Neural cell (in vitro differentiated cells): ENCODE measurements at regions not wholly inside any gene's neighbourhood (a gene's known extent, or its start where the extent isn't known, plus 50 kb on each side); places are given as distances from the start of the nearest gene placed in this dataset.

Experiments used
- H2AFZ ChIP-seq: fragments of 200-600, 300-800 bp; sonication (generic), shearing (Covaris generic); 2 replicates; pipeline ENCODE4 v1.6.0; 2014; ENCODE audit warnings: low read depth, mild to moderate bottlenecking, antibody characterized with exemption, low read length, moderate library complexity
- H3F3A ChIP-seq: fragments of 200-600 bp; shearing (Covaris generic); 2 replicates; pipeline ENCODE4 v1.6.1; 2016; ENCODE audit warnings: mild to moderate bottlenecking, moderate library complexity, mixed read lengths, antibody characterized with exemption, low read length; ENCODE audit not compliant: insufficient read depth, poor library complexity, severe bottlenecking
- H3K27ac ChIP-seq: fragments of 200-600, 300-800 bp; sonication (generic), shearing (Covaris generic); 2 replicates; pipeline ENCODE4 v1.5.1; 2014; ENCODE audit warnings: mild to moderate bottlenecking, low read length, moderate library complexity
- H3K27me3 ChIP-seq: fragments of 300-800, 200-600 bp; sonication (generic), shearing (Covaris generic); 2 replicates; pipeline ENCODE4 v1.6.0; 2014; ENCODE audit warnings: mild to moderate bottlenecking, low read depth, low read length, moderate library complexity; ENCODE audit not compliant: insufficient read depth
- H3K36me3 ChIP-seq: fragments of 300-800, 200-600 bp; sonication (generic), shearing (Covaris generic); 2 replicates; pipeline ENCODE4 v1.5.1; 2014; ENCODE audit warnings: mild to moderate bottlenecking, antibody characterized with exemption, low read length, moderate library complexity; ENCODE audit not compliant: insufficient read depth
- H3K4me2 ChIP-seq: fragments of 300-800, 200-600 bp; sonication (generic), shearing (Covaris generic); 2 replicates; pipeline ENCODE4 v1.6.0; 2014; ENCODE audit warnings: mild to moderate bottlenecking, low read length
- H3K4me3 ChIP-seq: fragments of 300-800, 200-600 bp; sonication (generic), shearing (Covaris generic); 2 replicates; pipeline ENCODE4 v1.5.1; 2014; ENCODE audit warnings: mild to moderate bottlenecking, low read length, moderate library complexity
- H3K79me2 ChIP-seq: fragments of 200-600 bp; shearing (Covaris generic); replicated peaks from 2 replicates; pipeline ENCODE4 v1.6.0; 2014; ENCODE audit warnings: mild to moderate bottlenecking, low read length, moderate library complexity; ENCODE audit not compliant: insufficient read depth
- H3K9ac ChIP-seq: fragments of 300-800, 200-600 bp; sonication (generic), shearing (Covaris generic); 2 replicates; pipeline ENCODE4 v1.6.1; 2016; ENCODE audit warnings: mild to moderate bottlenecking, low read length, mixed read lengths
- H3K9me2 ChIP-seq: fragments of 200-600 bp; shearing (Covaris generic); 2 replicates; pipeline ENCODE4 v1.6.1; 2016; ENCODE audit warnings: mild to moderate bottlenecking, low read length, mixed read lengths; ENCODE audit not compliant: insufficient read depth
- H3K9me3 ChIP-seq: fragments of 200-600, 300-800 bp; sonication (generic), shearing (Covaris generic); 2 replicates; pipeline ENCODE4 v1.6.1; 2016; ENCODE audit warnings: mild to moderate bottlenecking, mixed run types, low read length, moderate library complexity, mixed read lengths
- H4K20me1 ChIP-seq: fragments of 200-600 bp; shearing (Covaris generic); 2 replicates; pipeline ENCODE4 v1.6.1; 2016; ENCODE audit warnings: mild to moderate bottlenecking, mixed run types; ENCODE audit not compliant: insufficient read depth
- EP300 ChIP-seq: fragments of 450-650 bp; conservative IDR thresholded peaks from 2 replicates; pipeline ENCODE4 v1.6.1; 2014; ENCODE audit warnings: antibody characterized with exemption, mild to moderate bottlenecking, moderate library complexity; ENCODE audit not compliant: poor library complexity, severe bottlenecking
- EZH2 ChIP-seq: fragments of 200-600, 300-800 bp; shearing (Covaris generic), sonication (generic); IDR thresholded peaks from 2 replicates; pipeline ENCODE4 v1.6.1; 2014; ENCODE audit warnings: antibody characterized with exemption, low read length, borderline replicate concordance, mild to moderate bottlenecking; ENCODE audit not compliant: insufficient read depth, poor library complexity, severe bottlenecking
- MXI1 ChIP-seq: fragments of 450-650 bp; conservative IDR thresholded peaks from 2 replicates; pipeline ENCODE4 v1.6.1; 2014; ENCODE audit warnings: antibody characterized with exemption, mild to moderate bottlenecking; ENCODE audit not compliant: poor library complexity, severe bottlenecking
- POLR2AphosphoS5 ChIP-seq: IDR thresholded peaks from 2 replicates; pipeline ENCODE4 v1.6.1; 2012
- RAD21 ChIP-seq: fragments of 450-650 bp; conservative IDR thresholded peaks from 2 replicates; pipeline ENCODE4 v1.6.1; 2014; ENCODE audit warnings: antibody characterized with exemption, mild to moderate bottlenecking, moderate library complexity
- SMC3 ChIP-seq: fragments of 450-650 bp; conservative IDR thresholded peaks from 2 replicates; pipeline ENCODE4 v1.6.1; 2014; ENCODE audit warnings: antibody characterized with exemption, mild to moderate bottlenecking, moderate library complexity; ENCODE audit not compliant: poor library complexity
- TAF1 ChIP-seq: IDR thresholded peaks from 2 replicates; pipeline ENCODE4 v1.6.1; 2012; ENCODE audit warnings: low read depth
- TF ChIP-seq, protein P1 (sequence below): fragments of 450-650 bp; IDR thresholded peaks from 2 replicates; pipeline ENCODE4 v1.5.1; 2014; ENCODE audit warnings: antibody characterized with exemption, mild to moderate bottlenecking, moderate library complexity; ENCODE audit not compliant: poor library complexity, severe bottlenecking
- TF ChIP-seq, protein P2 (sequence below): IDR thresholded peaks from 2 replicates; pipeline ENCODE4 v1.6.1; 2012; ENCODE audit warnings: borderline replicate concordance

DNA sequence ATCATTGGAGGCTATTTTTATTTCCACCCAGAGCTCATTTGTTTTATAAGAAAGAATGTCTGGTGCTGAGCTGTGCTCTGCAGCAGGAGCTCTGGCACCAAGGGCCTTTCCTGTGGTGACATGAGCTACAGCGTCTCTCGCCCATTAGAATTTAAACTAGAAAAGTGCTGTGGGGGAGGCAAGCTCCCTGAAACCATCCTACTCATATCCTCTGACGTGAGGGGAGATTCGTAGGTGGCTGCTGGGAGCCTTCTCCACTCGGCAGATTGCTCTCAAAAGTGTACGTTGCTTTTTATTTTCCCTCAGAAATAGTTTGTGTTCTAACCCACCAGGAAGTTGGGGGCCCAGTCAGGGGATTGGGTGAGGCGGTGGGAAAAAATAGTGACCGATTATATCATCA is 76.3 kb upstream of the ARHGEF3 start:
- TF ChIP-seq MXI1 (no peak), RAD21 (no peak), EZH2 (no peak), TAF1 (no peak), SMC3 (no peak), POLR2AphosphoS5 (no peak), EP300 (no peak)
- TF ChIP-seq, protein P1, sequence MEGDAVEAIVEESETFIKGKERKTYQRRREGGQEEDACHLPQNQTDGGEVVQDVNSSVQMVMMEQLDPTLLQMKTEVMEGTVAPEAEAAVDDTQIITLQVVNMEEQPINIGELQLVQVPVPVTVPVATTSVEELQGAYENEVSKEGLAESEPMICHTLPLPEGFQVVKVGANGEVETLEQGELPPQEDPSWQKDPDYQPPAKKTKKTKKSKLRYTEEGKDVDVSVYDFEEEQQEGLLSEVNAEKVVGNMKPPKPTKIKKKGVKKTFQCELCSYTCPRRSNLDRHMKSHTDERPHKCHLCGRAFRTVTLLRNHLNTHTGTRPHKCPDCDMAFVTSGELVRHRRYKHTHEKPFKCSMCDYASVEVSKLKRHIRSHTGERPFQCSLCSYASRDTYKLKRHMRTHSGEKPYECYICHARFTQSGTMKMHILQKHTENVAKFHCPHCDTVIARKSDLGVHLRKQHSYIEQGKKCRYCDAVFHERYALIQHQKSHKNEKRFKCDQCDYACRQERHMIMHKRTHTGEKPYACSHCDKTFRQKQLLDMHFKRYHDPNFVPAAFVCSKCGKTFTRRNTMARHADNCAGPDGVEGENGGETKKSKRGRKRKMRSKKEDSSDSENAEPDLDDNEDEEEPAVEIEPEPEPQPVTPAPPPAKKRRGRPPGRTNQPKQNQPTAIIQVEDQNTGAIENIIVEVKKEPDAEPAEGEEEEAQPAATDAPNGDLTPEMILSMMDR, result no peak
- TF ChIP-seq, protein P2, sequence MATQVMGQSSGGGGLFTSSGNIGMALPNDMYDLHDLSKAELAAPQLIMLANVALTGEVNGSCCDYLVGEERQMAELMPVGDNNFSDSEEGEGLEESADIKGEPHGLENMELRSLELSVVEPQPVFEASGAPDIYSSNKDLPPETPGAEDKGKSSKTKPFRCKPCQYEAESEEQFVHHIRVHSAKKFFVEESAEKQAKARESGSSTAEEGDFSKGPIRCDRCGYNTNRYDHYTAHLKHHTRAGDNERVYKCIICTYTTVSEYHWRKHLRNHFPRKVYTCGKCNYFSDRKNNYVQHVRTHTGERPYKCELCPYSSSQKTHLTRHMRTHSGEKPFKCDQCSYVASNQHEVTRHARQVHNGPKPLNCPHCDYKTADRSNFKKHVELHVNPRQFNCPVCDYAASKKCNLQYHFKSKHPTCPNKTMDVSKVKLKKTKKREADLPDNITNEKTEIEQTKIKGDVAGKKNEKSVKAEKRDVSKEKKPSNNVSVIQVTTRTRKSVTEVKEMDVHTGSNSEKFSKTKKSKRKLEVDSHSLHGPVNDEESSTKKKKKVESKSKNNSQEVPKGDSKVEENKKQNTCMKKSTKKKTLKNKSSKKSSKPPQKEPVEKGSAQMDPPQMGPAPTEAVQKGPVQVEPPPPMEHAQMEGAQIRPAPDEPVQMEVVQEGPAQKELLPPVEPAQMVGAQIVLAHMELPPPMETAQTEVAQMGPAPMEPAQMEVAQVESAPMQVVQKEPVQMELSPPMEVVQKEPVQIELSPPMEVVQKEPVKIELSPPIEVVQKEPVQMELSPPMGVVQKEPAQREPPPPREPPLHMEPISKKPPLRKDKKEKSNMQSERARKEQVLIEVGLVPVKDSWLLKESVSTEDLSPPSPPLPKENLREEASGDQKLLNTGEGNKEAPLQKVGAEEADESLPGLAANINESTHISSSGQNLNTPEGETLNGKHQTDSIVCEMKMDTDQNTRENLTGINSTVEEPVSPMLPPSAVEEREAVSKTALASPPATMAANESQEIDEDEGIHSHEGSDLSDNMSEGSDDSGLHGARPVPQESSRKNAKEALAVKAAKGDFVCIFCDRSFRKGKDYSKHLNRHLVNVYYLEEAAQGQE, result no peak
- Histone ChIP-seq H3K79me2 (no peaks in the 10 kb centered on the region), H3F3A (no peaks in the 10 kb centered on the region), H3K4me2 (no peak overlapping the region), H3K9me3 (no peaks in the 10 kb centered on the region), H3K9ac (no peak overlapping the region), H3K9me2 (no peaks in the 10 kb centered on the region), H3K4me3 (no peak overlapping the region), H3K27me3 (no peaks in the 10 kb centered on the region), H4K20me1 (no peaks in the 10 kb centered on the region), H2AFZ (no peak overlapping the region), H3K27ac (no peak overlapping the region), H3K36me3 (no peaks in the 10 kb centered on the region)

DNA sequence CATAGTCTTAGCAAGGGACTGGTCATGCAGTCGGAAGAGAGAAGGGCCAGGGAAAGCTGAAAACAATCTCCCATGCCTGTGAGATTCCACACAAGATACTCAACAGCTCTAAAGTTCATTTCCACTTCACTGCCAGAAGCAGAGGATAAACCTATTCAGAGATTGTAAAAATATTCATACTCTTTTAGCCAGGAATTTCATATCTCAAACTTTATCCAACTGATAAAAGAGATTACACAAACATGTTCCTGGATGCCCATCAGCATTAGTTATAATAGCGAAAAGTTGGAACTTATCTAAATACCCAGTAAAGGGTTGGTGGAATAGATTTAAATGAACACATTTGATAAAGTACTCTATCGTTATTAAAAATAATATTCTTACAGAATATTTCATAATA is 75.2 kb upstream of the ARHGEF3 start:
- H4K20me1 ChIP-seq, result no peaks in the 10 kb centered on the region
- H3K4me2 ChIP-seq, result no peak overlapping the region
- no peak overlapping the region for H3K9ac ChIP-seq
- no peak overlapping the region for H2AFZ ChIP-seq
- H3K79me2 ChIP-seq, result no peaks in the 10 kb centered on the region
- H3K9me3 ChIP-seq, result no peaks in the 10 kb centered on the region
- no peaks in the 10 kb centered on the region for H3F3A ChIP-seq
- TF ChIP-seq EZH2 (no peak), RAD21 (no peak), SMC3 (no peak), POLR2AphosphoS5 (no peak), EP300 (no peak), TAF1 (no peak), MXI1 (no peak)
- TF ChIP-seq, protein P2, result no peak
- TF ChIP-seq, protein P1, result no peak
- H3K27ac ChIP-seq, result no peak overlapping the region
- no peaks in the 10 kb centered on the region for H3K36me3 ChIP-seq
- H3K9me2 ChIP-seq, result no peaks in the 10 kb centered on the region
- no peak overlapping the region for H3K4me3 ChIP-seq
- H3K27me3 ChIP-seq, result no peaks in the 10 kb centered on the region
